PC-3 (cell line): ENCODE measurements at regions not wholly inside any gene's neighbourhood (a gene's known extent, or its start where the extent isn't known, plus 50 kb on each side); places are given as distances from the start of the nearest gene placed in this dataset.

Experiments used
- CTCF ChIP-seq: fragments of 300-600 bp; sonication (generic); conservative IDR thresholded peaks from 2 replicates; pipeline ENCODE4 v1.5.1; 2017; ENCODE audit warnings: antibody characterized with exemption, low read depth, mild to moderate bottlenecking, low read length
- EZH2phosphoT487 ChIP-seq: fragments of 300-600 bp; sonication (generic); IDR thresholded peaks from 2 replicates; pipeline ENCODE4 v1.6.1; 2018; ENCODE audit warnings: mild to moderate bottlenecking, antibody characterized with exemption, low read length, borderline replicate concordance

- TF ChIP-seq CTCF = no peak
- no peak for TF ChIP-seq EZH2phosphoT487
These were observed 211.0 kb upstream of the GSE1 start for GRCh38 chr16:85401917-85402766.
